ENCODE measurements at regions not wholly inside any gene's neighbourhood (a gene's known extent, or its start where the extent isn't known, plus 50 kb on each side); places are given as distances from the start of the nearest gene placed in this dataset.

DNA sequence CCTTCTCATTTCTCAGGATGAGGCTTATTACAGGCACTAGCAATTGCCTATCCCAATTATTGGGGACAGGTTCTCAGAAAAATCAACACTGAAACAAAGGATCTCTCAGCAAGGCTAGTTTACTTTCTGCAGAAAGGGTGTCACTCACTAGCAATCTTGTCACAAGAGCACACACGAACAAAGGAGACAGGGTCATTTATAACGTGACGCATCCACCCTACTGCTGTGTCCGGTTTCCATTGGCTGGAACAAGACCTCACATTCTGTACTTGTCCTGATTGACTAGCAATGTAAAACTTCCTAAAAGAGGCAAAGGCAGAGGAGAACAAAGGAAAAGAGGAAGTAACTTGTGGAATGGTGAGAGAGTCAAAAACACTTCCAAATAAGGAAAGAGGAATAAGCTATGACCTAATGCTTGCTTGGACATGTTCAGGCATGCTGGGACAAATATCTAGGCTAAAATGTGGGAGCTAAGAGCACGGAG, 160.2 kb upstream of the STXBP5 start:
- in situ Hi-C loops (cut with HindIII; ENCODE audit: low sequenced_read_pairs): no loop called here
- H3K4me3 ChIP-seq (ENCODE audit: low read depth, low read length): no peak overlapping the region
- DNase-seq (ENCODE audit: low read depth): no peak

DNA sequence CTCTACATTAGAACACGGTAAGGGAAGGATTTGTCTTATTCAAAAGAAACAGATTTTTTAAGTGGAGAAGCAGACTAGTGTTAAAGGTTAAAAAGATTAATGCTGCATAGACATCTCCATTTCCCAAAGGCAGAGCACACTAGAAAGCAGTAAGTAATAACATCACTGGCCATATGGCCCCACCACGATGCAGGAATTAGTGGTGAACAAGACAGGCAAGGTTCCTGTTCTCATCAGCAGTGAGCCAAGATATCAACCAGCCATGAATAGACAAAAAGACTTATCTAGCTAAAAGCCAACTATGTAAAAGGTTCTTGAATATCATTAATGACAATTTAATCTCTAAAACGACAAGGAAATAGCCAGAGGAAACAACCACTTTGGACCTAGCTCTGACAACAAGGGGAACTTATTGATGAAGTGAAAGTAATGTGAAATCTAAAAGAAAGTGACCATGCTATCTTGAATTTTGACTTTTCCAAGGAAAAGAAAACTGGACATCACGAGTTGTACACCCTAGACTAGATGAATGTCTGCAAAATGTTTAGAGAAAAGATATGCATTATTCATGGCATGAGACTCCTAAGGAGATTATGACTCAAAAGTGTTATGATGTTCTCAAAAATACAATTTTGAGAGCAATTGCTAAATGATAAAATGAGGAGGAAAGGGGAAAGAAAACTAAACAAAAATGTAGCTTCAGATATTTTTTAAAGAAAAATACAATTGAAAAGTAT, 157.9 kb upstream of the STXBP5 start:
- TF ChIP-seq, protein P1, sequence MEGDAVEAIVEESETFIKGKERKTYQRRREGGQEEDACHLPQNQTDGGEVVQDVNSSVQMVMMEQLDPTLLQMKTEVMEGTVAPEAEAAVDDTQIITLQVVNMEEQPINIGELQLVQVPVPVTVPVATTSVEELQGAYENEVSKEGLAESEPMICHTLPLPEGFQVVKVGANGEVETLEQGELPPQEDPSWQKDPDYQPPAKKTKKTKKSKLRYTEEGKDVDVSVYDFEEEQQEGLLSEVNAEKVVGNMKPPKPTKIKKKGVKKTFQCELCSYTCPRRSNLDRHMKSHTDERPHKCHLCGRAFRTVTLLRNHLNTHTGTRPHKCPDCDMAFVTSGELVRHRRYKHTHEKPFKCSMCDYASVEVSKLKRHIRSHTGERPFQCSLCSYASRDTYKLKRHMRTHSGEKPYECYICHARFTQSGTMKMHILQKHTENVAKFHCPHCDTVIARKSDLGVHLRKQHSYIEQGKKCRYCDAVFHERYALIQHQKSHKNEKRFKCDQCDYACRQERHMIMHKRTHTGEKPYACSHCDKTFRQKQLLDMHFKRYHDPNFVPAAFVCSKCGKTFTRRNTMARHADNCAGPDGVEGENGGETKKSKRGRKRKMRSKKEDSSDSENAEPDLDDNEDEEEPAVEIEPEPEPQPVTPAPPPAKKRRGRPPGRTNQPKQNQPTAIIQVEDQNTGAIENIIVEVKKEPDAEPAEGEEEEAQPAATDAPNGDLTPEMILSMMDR (IDR thresholded peaks at IDR 0.05; ENCODE audit: low read depth, low read length, missing control alignments): no peak
- H3K4me3 ChIP-seq (ENCODE audit: low read depth, low read length): no peak overlapping the region
- DNase-seq (ENCODE audit: low read depth): no peak
- in situ Hi-C loops (cut with HindIII; ENCODE audit: low sequenced_read_pairs): no loop called here

More for the DNA sequence above, 160.2 kb upstream of the STXBP5 start:
- TF ChIP-seq, protein P1 (IDR thresholded peaks at IDR 0.05; ENCODE audit: low read depth, low read length, missing control alignments): no peak

DNA sequence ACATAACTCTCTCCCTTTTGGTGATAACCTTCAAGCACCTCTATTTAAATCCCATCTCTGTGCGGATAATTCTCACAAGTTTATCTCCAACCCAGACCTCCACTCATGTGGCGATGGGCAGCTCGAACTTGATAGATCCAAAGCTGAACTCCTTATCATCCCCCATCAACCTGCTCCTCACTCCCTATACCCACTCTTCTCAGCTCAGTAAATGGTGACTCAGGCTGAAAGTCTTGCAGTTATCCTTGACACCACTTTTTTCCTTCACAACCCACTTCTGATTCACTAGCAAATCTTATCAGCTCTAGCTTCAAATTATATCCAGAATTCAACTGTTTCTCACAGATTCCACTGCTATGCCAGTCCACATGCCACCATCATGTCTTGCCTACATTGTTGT, 155.3 kb upstream of the STXBP5 start:
- TF ChIP-seq, protein P1 (IDR thresholded peaks at IDR 0.05; ENCODE audit: low read depth, low read length, missing control alignments): no peak
- in situ Hi-C loops (cut with HindIII; ENCODE audit: low sequenced_read_pairs): no loop called here
- H3K4me3 ChIP-seq (ENCODE audit: low read depth, low read length): no peak overlapping the region
- no peak for DNase-seq (ENCODE audit: low read depth)

DNA sequence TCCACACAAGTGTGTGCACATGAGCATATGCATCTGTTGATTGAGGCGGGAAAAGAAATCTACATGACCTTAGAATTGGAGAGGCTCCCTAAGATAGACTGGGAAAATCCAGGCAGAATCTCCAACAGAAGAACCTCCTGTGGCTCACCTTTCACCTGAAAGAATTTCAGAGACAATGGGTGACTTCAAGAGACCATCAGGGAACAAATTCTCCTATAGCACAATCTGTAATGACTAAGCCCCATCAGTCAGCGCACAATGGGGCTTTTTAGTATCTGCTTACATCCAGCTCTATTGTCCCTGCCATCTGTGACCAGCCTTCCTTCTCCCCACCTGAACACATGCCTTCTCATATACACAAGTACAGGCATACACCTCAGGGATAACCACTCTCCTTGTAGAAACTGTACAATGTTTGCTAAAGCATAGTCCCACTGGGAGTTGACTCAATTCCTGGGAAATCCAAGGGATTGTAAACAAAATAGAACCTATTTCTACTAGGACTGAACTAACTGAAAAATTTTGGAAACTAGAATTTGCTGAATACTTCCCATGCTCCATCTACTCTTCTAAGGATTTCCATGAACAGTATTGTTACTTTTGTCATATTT, 150.8 kb upstream of the STXBP5 start:
- in situ Hi-C loops (cut with HindIII; ENCODE audit: low sequenced_read_pairs): no loop called here
- TF ChIP-seq, protein P1 (IDR thresholded peaks at IDR 0.05; ENCODE audit: low read depth, low read length, missing control alignments): no peak
- no peak for DNase-seq (ENCODE audit: low read depth)
- H3K4me3 ChIP-seq (ENCODE audit: low read depth, low read length): no peak overlapping the region

DNA sequence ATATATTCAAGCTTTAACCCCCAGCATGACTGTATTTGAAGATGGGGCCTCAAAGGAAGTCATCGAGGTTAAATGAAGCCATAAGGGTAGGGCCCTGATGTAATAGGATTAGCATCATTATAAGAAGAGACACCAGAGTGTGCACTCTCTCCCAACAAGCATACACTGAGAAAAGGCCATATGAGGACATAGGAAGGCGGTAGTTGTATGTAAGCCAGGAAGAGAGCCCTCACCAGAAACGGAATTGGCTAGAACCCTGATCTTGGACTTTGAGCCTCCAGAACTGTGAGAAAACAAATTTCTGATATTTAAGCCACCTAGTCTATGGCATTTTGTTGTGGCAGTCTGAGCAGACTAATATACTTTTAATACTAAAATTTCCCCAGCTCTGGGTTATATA, 150.1 kb upstream of the STXBP5 start:
- no peak for DNase-seq (ENCODE audit: low read depth)
- TF ChIP-seq, protein P1 (IDR thresholded peaks at IDR 0.05; ENCODE audit: low read depth, low read length, missing control alignments): no peak
- in situ Hi-C loops (cut with HindIII; ENCODE audit: low sequenced_read_pairs): no loop called here
- H3K4me3 ChIP-seq (ENCODE audit: low read depth, low read length): no peak overlapping the region

DNA sequence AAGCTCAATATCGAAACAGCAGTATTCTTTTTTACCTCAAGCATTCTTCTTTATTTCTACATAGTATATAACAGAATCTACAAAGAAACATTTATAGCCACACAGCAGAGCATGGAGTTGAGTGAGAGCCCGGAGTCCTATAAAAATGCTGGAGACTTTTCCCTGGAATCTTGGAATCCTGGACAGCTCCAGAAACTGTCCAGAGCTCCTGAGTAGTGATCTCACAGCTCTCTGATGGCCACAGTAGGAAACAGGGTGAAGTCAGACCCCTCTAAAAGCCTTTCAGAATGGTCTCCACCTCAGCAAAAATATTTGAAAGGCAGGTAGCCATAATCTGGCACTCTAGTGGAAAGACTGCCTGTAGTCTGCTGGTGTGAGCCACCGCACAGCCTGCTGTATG, 149.3 kb upstream of the STXBP5 start:
- no peak for DNase-seq (ENCODE audit: low read depth)
- TF ChIP-seq, protein P1 (IDR thresholded peaks at IDR 0.05; ENCODE audit: low read depth, low read length, missing control alignments): no peak
- H3K4me3 ChIP-seq (ENCODE audit: low read depth, low read length): no peak overlapping the region
- in situ Hi-C loops (cut with HindIII; ENCODE audit: low sequenced_read_pairs): no loop called here

Measured in astrocyte of the cerebellum (primary cell).